ENCODE measurements at regions not wholly inside any gene's neighbourhood (a gene's known extent, or its start where the extent isn't known, plus 50 kb on each side); places are given as distances from the start of the nearest gene placed in this dataset.

DNA sequence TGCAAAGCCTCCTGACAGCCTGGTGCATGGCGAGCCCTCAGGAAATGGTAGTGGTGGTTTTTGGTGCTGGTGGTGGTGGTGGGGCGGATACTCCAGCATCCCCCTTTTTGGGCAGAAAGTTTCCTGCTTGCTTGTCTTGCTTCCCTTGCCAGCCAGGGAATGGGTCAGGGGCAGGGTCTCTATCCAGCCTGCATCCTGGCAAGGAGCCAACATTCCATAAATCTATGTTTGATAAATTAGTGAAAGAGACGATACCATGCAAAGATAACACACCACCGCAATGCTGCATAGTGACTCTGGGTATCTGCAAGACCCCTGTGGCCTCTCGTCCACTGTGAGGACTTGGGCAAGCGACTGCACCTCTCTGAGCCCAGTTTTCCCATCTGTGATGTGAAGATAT is 246.2 kb downstream of the LRFN2 start:
- no peak for DNase-seq

DNA sequence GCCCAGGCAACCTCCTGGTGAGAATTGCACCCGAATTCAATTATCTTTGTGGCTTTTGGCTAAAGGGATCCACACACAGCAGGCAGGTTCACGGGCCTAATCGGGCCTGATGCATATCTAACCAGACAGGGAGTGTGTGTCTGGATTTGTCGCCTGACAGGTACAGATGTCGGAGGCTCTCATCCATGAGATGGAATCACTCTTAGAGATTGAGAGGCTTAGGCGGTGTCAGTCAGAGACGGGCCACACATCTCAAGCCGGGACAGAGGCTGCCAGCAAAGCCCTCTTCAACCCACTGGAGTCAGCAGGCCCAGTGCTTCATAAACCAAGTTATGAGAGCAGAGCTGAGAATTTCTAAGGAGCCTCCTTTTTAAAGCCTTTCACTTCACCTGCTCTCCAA is 247.0 kb downstream of the LRFN2 start:
- no peak for DNase-seq

DNA sequence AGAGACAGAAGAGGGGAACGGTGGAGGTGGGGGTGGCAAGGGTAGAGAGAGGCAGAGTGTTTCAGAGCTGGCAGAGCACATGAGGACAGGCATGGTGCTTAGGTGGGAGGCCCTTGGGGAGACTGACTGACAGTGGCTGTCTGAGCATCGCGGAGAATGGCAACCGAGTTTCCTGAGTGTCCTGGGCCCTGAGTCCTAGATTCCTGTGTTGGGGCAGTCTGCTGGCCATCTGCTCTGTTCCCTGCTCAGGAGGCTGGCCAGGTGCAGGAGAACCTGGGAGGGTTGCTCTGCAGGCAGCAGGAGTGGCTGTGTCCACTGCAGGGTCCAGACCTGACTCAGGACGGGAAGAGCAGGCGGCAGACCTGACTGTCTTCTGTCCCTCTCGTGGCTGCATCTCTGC is 248.9 kb downstream of the LRFN2 start:
- no peak for DNase-seq

DNA sequence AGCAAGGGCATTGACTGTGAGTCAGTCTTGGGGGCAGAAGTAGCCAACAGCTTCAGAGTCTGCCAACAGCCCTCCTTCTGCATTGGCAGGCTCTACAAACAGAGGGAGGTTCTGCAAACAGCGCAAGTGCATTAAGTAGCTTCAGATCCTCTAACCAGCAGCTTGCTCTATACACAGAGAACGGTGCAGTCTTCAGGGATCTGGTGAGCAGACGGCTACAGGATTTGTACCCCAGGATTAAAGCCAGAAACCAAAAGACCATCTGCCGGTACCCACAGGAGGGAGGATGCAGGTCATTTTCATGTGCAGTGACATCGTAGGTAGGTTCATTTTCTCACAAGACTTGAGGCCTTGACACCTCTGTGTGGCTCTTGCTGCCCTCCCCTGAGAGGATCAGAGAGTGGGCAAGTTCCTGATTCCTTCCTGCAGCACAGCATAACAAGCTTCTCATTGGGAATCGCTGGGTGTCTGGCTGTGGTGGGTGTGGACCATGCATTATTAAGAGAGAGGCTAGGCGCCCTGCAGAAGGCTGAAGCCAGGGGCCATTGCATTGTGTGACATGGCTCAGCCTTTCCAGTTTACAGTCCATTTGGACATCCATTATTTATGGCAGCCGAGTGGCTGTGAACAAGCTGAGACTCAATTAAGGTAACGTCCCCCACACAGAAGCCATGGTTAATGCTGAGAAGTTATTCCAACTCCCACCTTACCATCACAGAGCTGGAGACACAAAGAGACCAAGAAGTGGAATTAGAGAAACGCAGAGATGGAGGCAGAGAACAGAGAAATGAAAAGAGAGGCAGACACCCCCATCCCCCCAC is 250.0 kb downstream of the LRFN2 start:
- no peak for DNase-seq

DNA sequence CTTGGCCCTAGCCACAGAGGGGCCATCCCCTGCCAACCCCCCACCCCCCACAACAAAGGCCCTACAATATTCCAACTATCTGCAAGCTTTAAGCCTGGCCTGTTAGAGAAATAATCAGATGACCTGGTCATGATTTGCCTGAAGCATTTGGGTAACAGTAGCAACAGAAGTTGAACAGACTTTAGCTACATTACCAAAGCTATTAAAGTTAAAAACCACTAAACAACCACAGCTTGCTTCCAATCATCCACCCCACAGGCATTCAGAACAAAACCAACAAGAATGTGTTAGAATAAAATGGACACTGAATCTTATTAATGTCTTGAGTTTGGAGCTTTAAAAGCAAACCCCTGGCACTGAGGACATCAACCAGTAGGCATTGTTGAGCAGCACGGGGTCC is 250.9 kb downstream of the LRFN2 start:
- no peak for DNase-seq

DNA sequence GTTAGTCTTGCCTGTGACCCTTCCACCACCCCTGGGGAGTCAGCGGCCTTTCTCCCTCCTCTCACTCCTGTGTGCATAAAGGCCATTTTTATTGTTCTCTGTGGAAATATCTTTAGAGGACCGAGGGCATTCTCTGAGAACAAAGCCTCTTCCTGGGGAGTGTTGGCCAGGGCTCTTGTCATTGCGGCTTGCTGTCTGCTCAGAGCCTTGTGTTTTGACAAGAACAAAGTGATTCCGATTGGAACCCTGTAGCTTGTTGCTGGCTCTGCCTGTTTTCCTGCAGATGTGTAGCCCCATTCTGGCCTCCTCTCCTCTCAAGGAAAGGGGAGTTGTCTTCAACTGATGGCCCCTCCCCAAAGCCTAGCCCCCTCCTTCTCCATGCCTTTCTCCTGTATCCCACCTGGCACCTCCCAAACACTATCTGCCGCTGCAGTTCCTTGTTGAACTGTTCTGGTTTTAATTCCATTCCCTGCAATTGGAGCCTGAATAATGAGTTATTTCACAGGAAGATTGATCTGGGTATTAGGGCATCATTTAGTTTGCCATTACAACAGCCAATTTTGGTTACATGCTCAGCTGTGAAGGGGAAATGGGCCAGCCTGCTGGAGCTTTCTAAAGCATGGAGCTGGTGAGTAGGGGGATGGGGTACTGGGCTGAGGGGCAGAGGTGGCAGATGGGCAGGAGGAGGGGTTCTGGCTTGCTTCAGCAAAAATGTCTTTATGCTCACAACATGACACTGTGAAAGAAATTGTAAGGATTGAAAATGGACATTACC is 252.5 kb downstream of the LRFN2 start:
- DNase-seq: no peak

DNA sequence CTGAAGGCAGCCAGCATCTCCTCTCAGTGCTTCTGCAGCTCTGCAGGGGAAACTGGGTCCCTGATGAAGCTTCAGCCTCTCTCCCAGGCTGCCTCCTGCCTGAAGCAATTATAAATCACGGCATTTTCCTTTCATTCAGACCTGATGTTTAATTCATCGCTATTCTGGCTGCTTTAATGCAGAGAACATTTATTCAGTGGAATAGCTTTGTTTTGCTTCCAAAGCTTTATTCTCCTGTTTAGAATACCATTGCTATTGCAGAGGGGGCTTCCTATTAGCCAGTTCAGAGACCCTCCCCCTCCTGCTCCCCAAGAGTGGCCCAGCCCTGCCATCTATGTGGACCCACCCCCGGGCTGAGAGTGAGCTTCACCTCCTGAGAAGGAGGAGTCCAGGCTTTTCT is 255.6 kb downstream of the LRFN2 start:
- no peak for DNase-seq

DNA sequence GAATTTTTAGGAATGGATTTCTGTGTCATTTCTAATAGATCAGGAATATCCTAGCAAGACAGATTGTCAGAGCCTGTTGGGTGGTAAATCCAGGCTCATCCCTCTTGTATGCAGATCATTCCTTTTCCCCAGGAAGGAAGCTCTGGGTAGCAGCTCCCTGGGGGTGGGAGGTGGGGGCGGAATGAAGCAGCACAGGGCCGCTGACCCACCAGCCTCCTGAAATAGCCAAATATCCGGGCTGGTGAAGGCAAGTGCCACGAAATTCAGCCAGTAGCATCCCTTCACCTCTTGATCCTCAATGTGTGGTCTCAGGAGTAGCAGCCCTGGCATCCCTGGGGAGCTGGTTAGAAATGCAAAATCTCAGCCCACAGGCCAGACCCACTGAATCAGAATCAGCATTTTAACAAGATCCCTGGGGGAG is 256.9 kb downstream of the LRFN2 start:
- no peak for DNase-seq

DNA sequence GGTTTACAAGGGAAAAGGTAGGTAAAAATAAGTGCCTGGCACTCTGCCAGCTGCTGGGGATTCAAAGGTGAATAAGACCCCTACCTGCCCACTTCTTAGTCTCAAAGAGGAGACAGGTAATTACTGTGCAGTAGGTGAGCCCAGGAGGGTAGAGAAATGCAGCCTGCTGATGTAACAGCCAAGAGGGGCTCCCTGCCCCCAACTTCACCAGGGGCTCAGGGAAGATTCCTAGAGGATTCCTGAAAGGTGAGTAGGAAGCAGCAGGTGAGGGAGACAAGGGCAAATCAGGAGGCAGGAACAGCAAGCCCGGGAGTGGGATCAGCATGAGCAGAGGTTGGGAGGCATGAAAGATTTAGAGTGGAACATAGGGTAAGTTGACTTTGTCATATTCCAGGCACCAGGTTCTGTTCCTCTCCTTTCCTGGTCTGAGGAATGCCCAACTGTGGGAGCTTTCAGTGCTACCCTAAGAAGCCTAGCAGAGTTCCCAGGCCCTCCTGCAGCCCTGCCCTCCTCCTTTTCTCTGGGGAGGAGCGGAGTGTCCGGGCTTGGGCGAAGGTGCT is 258.1 kb downstream of the LRFN2 start:
- no peak for DNase-seq

DNA sequence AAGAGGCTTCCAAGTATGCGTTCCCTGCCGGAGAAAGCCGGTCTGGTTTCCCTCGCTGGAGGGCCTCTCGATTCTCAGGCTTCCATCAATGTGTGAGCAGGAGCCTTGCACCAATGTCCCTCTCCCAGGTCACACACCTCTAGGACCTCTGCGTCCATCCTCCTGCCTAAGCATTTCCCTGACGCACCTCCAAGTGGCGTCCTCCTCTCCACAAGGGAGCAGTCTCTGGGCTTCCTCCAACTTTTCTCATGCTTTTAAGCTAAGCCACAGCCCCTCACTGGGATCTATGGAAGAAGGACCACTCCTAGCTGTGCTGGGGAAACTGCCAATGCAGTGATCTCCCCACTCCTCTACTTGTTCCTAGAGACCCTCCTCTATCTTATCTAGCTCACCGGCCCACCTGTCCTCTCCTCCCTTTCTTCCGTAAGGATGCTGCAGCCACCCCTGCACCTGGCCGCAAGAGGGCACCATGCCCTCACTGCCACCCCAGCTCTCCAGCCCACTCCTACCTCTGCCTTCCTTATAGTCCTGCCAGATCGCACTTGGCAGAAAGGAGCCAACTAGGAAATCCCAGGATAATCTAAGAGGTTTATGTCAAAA is 258.7 kb downstream of the LRFN2 start:
- DNase-seq: no peak

DNA sequence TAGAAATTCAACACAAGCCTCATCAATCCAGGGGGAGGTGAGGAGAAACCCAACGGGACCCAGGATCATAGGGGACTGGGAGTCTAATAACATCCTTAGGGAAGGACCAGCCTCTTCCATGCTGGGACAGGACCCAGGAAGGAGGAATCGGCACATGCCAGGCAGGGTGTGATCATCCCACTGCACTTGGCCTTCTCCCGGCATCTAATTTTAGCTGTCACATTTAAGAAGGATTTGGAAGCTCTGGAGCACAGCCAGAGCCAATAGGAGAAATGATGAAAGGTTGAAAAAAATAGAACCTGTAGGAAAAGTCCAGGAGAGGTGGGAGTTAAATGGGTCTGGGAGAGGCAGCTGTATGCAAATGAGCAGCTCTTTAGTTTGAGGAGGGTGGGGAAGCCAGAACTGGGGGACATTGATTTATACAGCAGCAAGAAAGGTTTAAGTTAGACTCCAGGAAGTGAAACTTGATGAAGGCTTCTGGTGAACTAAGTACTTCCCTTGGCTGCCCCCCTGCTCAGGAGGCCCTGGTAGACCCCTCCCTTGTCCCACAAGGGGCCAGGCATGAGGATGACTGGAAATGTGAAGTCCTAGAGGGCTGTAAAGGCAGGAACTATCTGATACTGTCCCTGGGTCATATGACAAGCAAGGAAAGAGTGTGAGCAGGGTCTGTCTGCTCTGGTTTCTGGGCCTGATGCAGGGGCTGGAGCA is 260.3 kb downstream of the LRFN2 start:
- DNase-seq: peak; percentile 55

DNA sequence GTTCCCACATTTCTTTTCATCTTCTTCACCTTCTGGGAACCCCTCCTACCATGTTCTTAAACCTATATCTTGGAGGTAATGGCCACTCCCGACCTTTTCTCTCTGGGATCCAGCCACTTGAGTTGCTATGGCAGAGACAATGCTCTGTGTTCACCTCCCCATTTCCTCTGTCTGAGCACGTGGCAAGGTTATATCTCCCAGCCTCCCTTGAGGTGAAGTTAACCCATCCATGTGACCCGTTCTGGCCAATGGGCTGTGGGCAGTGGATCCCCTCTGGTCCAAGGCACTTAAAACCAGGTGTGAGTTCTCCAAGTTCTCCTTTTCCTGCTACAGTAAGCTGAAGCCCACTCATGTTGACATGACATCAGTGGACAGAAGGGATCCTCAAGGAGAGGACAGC is 261.4 kb downstream of the LRFN2 start:
- no peak for DNase-seq

DNA sequence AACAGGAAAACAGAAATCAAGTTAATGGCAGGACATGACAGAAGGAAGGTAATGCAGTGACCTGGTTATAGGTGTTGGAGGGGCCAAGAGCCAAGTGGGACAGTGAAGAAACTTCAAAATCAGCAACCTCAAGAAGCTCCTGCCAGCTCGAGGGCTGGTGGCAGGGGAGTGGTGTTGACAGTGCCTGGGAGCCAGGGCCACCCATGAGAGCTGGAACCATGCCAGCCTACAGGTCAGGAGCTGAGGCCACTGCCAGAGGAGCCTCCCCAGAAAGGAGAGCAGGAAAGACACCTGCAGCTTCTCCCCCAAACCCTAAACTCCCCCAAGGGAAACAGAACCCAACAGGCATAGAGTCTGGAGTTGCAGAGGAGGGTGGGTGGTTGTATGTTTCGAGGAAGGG is 262.1 kb downstream of the LRFN2 start:
- DNase-seq: no peak

DNA sequence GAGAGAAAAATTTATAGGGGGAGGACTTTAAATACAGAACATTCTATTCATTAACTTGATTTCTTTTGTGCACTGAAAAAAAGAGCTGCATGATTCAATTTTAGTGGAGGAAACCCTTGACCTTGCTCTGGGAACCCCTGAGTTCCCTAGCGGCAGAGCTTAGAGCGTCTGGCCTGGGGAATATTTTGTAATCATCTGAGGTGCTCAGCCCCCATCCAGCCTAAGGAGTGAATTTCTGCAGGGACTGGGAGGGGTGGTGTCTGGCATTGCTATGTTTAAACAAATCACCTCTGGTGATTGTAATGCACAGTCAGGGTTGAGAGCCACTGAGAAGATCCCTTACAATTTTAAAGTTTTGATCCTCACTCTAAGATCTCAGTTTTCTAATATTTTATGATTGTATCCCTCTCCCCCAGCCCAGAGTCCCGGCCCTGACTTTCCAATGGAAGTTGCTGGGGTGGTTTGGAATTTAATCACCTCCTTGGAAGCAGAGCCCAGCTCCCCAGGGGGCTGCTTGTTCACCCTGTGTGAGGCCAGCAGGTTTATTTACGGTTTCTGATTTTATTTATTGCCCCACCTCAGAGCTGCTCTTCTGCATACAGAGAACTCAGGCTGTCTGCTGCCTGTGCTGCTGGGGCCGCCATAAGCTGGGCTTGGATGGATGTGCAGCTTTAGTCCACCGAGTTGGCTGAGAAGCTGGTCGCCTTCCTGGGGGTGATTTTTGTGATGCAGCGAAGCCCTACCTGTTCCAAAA is 263.1 kb downstream of the LRFN2 start:
- no peak for DNase-seq

DNA sequence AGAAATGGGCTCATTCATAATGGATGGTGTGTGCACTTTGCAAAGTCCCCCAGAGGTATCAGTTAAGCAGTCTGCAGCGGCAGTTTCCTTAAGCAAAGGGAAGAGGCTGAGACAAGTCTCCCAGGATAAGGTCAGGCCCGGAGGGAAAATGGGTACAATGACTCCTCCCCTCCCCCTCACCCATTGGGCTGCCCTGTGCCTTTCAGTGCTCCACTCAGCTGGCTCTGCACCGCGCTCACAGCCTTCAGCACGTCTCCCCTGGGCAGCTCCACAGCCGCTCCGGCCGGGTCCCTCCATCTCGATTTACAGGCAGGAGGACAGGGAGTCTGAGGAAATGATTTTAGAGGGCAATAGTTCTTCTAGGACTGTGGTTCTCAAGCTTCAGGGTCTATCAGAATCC is 264.8 kb downstream of the LRFN2 start:
- DNase-seq: no peak

DNA sequence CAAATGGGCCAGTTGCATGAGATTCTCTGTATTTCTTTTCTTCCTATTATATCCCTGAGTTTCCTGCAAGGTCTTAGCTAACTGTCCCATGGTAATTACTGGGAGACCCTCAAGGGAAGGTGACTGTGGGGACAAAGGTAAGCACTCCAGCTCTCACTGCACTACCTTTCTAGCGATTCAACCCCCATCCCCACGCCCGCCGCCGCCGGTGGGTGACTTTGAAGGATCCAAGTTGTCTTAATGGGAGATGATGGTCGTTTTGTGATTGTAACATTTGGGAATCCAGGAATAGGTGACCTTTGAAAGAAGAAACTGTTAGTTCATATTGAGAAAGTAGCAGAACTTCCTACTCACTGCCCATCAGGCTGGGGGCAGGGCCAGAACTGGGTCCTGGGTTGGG is 265.5 kb downstream of the LRFN2 start:
- DNase-seq: no peak

DNA sequence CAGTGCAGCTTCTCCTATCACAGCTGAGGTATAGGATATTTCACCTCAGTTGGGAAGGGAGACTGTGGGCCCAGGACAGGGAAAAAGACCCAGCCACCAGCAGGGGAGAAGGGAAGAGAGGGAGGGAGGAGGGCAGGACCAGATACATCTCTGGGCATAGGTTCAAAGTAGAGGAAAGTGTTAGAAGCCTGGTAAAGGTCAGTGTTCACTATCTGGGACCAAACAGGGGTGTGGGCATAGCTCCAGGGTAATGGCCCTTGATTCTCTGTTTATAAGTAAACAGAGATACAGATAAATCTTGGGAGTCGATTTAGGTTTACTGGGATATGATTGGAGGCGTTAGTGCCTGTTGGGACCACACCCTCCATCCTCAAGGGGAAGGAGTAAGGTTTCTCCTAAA is 266.2 kb downstream of the LRFN2 start:
- no peak for DNase-seq

DNA sequence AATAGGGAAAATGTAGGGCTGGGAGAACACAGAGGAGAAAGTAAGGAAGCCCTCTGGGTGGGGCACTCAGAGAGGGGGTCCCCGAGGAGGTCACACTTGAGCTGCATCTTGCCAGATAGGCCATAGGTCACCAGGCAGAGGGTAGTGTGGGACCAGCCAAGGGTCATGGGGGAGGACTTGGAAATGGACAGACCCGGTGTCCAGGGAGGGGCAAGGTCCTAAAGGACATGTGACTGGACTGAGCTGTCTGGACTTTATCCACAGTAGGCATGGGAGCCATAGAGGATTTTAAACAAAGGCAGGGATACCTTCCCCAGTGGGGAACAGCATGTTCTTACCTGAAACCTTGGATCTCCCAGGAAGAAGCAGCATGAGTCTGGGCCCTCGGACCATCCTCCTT is 266.7 kb downstream of the LRFN2 start:
- no peak for DNase-seq

DNA sequence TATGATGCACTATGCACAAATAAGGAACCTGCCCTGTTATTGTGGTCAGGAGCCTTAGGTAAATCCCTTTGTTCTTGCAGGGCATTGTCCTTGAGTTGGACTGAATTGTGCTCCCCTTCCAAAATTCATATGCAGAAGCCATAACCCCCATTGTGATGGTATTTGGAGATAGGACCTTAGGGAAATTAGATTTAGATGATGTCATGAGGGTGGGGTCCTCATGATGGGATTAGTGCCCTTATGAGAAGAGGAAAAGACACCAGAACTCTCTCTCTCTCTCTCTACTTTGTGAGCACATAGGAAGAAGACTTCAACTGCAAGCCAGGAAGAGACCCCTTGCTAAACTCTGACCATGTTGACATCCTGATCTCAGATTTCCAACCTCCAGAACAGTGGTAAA is 268.0 kb downstream of the LRFN2 start:
- no peak for DNase-seq

DNA sequence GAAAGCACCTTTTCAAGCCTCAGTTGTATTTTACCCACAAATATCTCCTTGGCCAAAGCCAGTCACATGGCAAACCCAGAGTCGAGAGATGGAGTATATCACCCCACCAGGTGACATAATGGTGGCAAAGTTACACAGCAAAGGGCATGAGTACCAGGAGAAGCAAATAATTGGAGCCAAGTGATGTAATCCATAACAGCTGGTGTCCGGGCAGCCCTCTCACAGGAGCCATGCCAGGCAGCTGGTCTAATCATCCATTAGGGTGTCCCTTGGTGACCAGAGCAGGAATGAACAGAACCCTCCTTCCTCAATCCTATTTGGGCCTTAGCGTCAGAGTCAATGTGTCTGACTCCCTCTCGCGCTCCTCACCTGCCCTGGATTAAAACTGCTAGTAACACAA is 272.1 kb downstream of the LRFN2 start:
- DNase-seq: no peak

DNA sequence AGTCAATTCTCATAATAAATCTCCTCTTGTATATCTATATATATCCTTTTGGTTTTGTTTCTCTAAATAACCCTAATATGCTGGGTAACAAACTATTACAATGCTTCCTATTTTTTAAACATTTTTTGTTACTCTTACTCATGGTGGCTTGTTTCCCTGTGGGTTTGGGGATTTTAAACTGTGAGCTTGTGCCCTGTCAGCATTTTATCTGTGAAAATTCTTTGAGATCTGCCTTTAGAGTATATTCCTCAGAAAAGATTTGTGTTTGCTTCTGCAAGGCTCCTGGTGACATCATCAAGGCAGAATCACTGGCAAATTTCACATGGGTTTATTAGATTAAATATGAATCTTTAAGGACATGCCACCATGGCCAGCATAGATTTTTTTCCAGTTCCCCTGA is 273.6 kb downstream of the LRFN2 start:
- no peak for DNase-seq

Measured in MV-4-11 (cell line).